IMR-90 (cell line): ENCODE measurements at regions not wholly inside any gene's neighbourhood (a gene's known extent, or its start where the extent isn't known, plus 50 kb on each side); places are given as distances from the start of the nearest gene placed in this dataset.

Source experiments
- ATAC-seq: fragments of 200-7000 bp; cut with Tn5 transposase; 2 replicates; pipeline ENCODE4 v1.9.1; 2020; ENCODE audit warnings: low read depth, mild to moderate bottlenecking, moderate library complexity
- BruUV-seq: library from RNA; stranded (reverse); fragments of 400-500 nt; replicated peaks from 2 replicates; lab custom pipeline; 2021; lab: Mats Ljungman, UMichigan
- CTCF ChIA-PET: fragments of 300-600 bp; formaldehyde crosslinking; extraction: SDS; loops from one replicate; lab custom pipeline; 2021; ENCODE audit warnings: antibody characterized with exemption; lab: Yijun Ruan, JAX
- POLR2A ChIA-PET: fragments of 300-600 bp; sonication (Branson Sonifier 250); formaldehyde crosslinking; loops from one replicate; lab custom pipeline; 2022; ENCODE audit warnings: antibody characterized with exemption; ENCODE audit not compliant: unreplicated experiment; lab: Charles Lee
- DNase-seq: peaks from one replicate; pipeline ENCODE4 v3.0.0; 2013
- H2AFZ ChIP-seq: replicated peaks from 2 replicates; pipeline ENCODE3; 2013; ENCODE audit warnings: low read length, mild to moderate bottlenecking; ENCODE audit not compliant: poor library complexity
- H2AK5ac ChIP-seq: 2 replicates; pipeline ENCODE4 v1.6.1; 2013; ENCODE audit warnings: low read depth, low read length, inconsistent platforms
- H2AK9ac ChIP-seq: replicated peaks from 2 replicates; pipeline ENCODE3; 2013; ENCODE audit warnings: mild to moderate bottlenecking, low read depth, low read length, moderate library complexity; ENCODE audit not compliant: poor library complexity
- H2BK120ac ChIP-seq: 2 replicates; pipeline ENCODE4 v1.6.1; 2013; ENCODE audit warnings: low read depth, low read length, inconsistent platforms
- H2BK15ac ChIP-seq: 3 replicates; pipeline ENCODE4 v1.6.1; 2013; ENCODE audit warnings: low read depth, low read length, inconsistent platforms
- H2BK20ac ChIP-seq: 2 replicates; pipeline ENCODE4 v1.6.1; 2013; ENCODE audit warnings: low read depth, mild to moderate bottlenecking, inconsistent platforms, low read length, moderate library complexity
- H2BK5ac ChIP-seq: 2 replicates; pipeline ENCODE4 v1.6.1; 2013; ENCODE audit warnings: mild to moderate bottlenecking, low read depth, low read length, inconsistent platforms; ENCODE audit not compliant: poor library complexity, severe bottlenecking
- H3K14ac ChIP-seq: replicated peaks from 2 replicates; pipeline ENCODE4 v1.6.1; 2013; ENCODE audit warnings: low read depth, low read length, inconsistent platforms
- H3K18ac ChIP-seq: 2 replicates; pipeline ENCODE4 v1.6.1; 2013; ENCODE audit warnings: low read depth, low read length, control low read depth
- H3K23ac ChIP-seq: 2 replicates; pipeline ENCODE4 v1.6.1; 2013; ENCODE audit warnings: low read depth, low read length, inconsistent platforms
- H3K27ac ChIP-seq: 2 replicates; pipeline ENCODE4 v1.5.1; 2013; ENCODE audit warnings: mild to moderate bottlenecking, control low read depth, low read length; ENCODE audit not compliant: insufficient read depth
- H3K27me3 ChIP-seq: 2 replicates; pipeline ENCODE4 v1.6.1; 2013; ENCODE audit warnings: low read length; ENCODE audit not compliant: control insufficient read depth, insufficient read depth
- H3K36me3 ChIP-seq: 2 replicates; pipeline ENCODE4 v1.6.1; 2013; ENCODE audit warnings: low read length, mixed read lengths; ENCODE audit not compliant: control insufficient read depth, insufficient read depth
- H3K4ac ChIP-seq: 2 replicates; pipeline ENCODE4 v1.6.1; 2013; ENCODE audit warnings: low read depth, low read length, inconsistent platforms
- H3K4me1 ChIP-seq: 2 replicates; pipeline ENCODE4 v1.6.1; 2013; ENCODE audit warnings: low read length, mixed read lengths; ENCODE audit not compliant: control insufficient read depth, insufficient read depth
- H3K4me2 ChIP-seq: 2 replicates; pipeline ENCODE4 v1.6.1; 2013; ENCODE audit warnings: low read depth, mild to moderate bottlenecking, control low read depth, low read length, moderate library complexity
- H3K4me3 ChIP-seq: 2 replicates; pipeline ENCODE4 v1.5.1; 2013; ENCODE audit warnings: low read depth, mild to moderate bottlenecking, control low read depth, low read length, moderate library complexity; ENCODE audit not compliant: insufficient read depth
- H3K56ac ChIP-seq: 2 replicates; pipeline ENCODE4 v1.6.1; 2013; ENCODE audit warnings: low read length, inconsistent platforms; ENCODE audit not compliant: insufficient read depth; ENCODE audit errors: extremely low read depth
- H3K79me1 ChIP-seq, 2 experiments: 2 replicates each; pipeline ENCODE4 v1.6.1; 2013; ENCODE audit warnings: low read length in 2 of 2, inconsistent platforms in 1 of 2, low read depth in 1 of 2
- H3K9ac ChIP-seq: 2 replicates; pipeline ENCODE4 v1.6.1; 2013; ENCODE audit warnings: low read depth, low read length, control low read depth
- H3K9me1 ChIP-seq: 2 replicates; pipeline ENCODE4 v1.6.1; 2013; ENCODE audit warnings: low read length, inconsistent platforms; ENCODE audit not compliant: insufficient read depth
- H3K9me3 ChIP-seq: 2 replicates; pipeline ENCODE4 v1.6.1; 2013; ENCODE audit warnings: low read length; ENCODE audit not compliant: control insufficient read depth, insufficient read depth
- H4K20me1 ChIP-seq: 2 replicates; pipeline ENCODE4 v1.6.1; 2013; ENCODE audit warnings: low read length, inconsistent platforms; ENCODE audit not compliant: insufficient read depth
- H4K5ac ChIP-seq: 2 replicates; pipeline ENCODE4 v1.6.1; 2013; ENCODE audit warnings: mild to moderate bottlenecking, low read depth, low read length, control low read depth
- H4K8ac ChIP-seq, 2 experiments: 2 replicates each; pipeline ENCODE4 v1.6.1; 2013; ENCODE audit warnings: low read depth in 2 of 2, low read length in 2 of 2, control low read depth in 1 of 2, inconsistent platforms in 1 of 2
- H4K91ac ChIP-seq: 2 replicates; pipeline ENCODE4 v1.6.1; 2013; ENCODE audit warnings: low read depth, low read length, inconsistent platforms; ENCODE audit not compliant: insufficient read depth
- BHLHE40 ChIP-seq: fragments of 150-350 bp; IDR thresholded peaks from 2 replicates; pipeline ENCODE4 v1.6.1; 2016; ENCODE audit warnings: mild to moderate bottlenecking, low read depth, low read length
- CEBPB ChIP-seq: IDR thresholded peaks from 2 replicates; pipeline ENCODE4 v1.6.1; 2012; ENCODE audit warnings: low read depth, low read length, improper control_type of control experiment
- ELK1 ChIP-seq: fragments of 150-350 bp; IDR thresholded peaks from 2 replicates; pipeline ENCODE4 v1.6.1; 2016; ENCODE audit warnings: low read depth, mild to moderate bottlenecking, low read length, moderate library complexity, borderline replicate concordance
- FOS ChIP-seq: fragments of 150-350 bp; IDR thresholded peaks from 2 replicates; pipeline ENCODE4 v1.6.1; 2016; ENCODE audit warnings: low read depth, low read length
- MXI1 ChIP-seq: IDR thresholded peaks from 2 replicates; pipeline ENCODE4 v1.6.1; 2012; ENCODE audit warnings: low read depth, mild to moderate bottlenecking, low read length, moderate library complexity, borderline replicate concordance
- POLR2A ChIP-seq: IDR thresholded peaks from 2 replicates; pipeline ENCODE4 v1.6.1; 2012; ENCODE audit warnings: mild to moderate bottlenecking, low read depth, low read length
- RAD21 ChIP-seq: IDR thresholded peaks from 2 replicates; pipeline ENCODE4 v1.6.1; 2012; ENCODE audit warnings: low read length, improper control_type of control experiment
- USF2 ChIP-seq: fragments of 150-350 bp; IDR thresholded peaks from 2 replicates; pipeline ENCODE4 v1.6.1; 2017; ENCODE audit warnings: mild to moderate bottlenecking, antibody characterized with exemption, low read length, low read depth
- WGBS, 2 experiments: methylation state at CpG; one replicate each; pipeline versions ENCODE4 v1.1.5 to v1.1.7; 2013; ENCODE audit warnings: missing lambda C conversion rate in 2 of 2; ENCODE audit not compliant: insufficient read length in 1 of 2; ENCODE audit errors: extremely low coverage in 2 of 2; 5-methylcytosine and 5-hydroxymethylcytosine counted together
- dilution Hi-C: fragments of 300-500 bp; cut with HindIII; formaldehyde crosslinking; loops from one replicate; pipeline ENCODE4 v1.14.3; 2018; ENCODE audit warnings: low sequenced_read_pairs; ENCODE audit not compliant: unreplicated experiment
- in situ Hi-C: fragments of 300-500 bp; cut with MboI; formaldehyde crosslinking; loops from 3 replicates; pipeline ENCODE4 v1.14.3; 2019; ENCODE audit warnings: low sequenced_read_pairs, inconsistent platforms, mixed read lengths
- intact Hi-C: fragments of 100-400 bp; cut with micrococcal nuclease; formaldehyde crosslinking; loops from 2 replicates; pipeline ENCODE4 v1.10.0; 2022

GRCh38 chr9:89768650-89769071 lies 163.8 kb downstream of the GADD45G start:
- TF ChIP-seq BHLHE40 (no peak), MXI1 (no peak), USF2 (no peak), CEBPB (no peak), FOS (no peak), POLR2A (no peak), ELK1 (no peak), RAD21 (no peak)
- no CpG with 5 or more reads among the region's 7 CpGs for WGBS, 2 experiments
- no peak overlapping the region for H3K9ac ChIP-seq
- H2BK5ac ChIP-seq = no peak overlapping the region
- intact Hi-C loops = no loop called here
- no peak overlapping the region for H2BK15ac ChIP-seq
- H2BK20ac ChIP-seq = no peak overlapping the region
- H4K20me1 ChIP-seq = no peaks in the 10 kb centered on the region
- in situ Hi-C loops = no loop called here
- H2BK120ac ChIP-seq = no peak overlapping the region
- no peak overlapping the region for H3K27ac ChIP-seq
- no peak overlapping the region for H4K8ac ChIP-seq
- H3K4ac ChIP-seq = no peak overlapping the region
- H3K56ac ChIP-seq = no peak overlapping the region
- ATAC-seq (no peak), DNase-seq (no peak)
- no peak overlapping the region for H2AK9ac ChIP-seq
- H4K91ac ChIP-seq = no peak overlapping the region
- no peak overlapping the region for H4K5ac ChIP-seq
- dilution Hi-C loops = no loop called here
- H3K36me3 ChIP-seq = no peaks in the 10 kb centered on the region
- H3K27me3 ChIP-seq = no peaks in the 10 kb centered on the region
- no peaks in the 10 kb centered on the region for H3K79me1 ChIP-seq
- H3K23ac ChIP-seq = no peak overlapping the region
- H3K4me3 ChIP-seq = no peak overlapping the region
- H3K18ac ChIP-seq = no peak overlapping the region
- no peak overlapping the region for H2AFZ ChIP-seq
- no peak overlapping the region for H3K14ac ChIP-seq
- H2AK5ac ChIP-seq = no peak overlapping the region
- H3K4me2 ChIP-seq = no peak overlapping the region
- H3K9me1 ChIP-seq = no peaks in the 10 kb centered on the region
- CTCF ChIA-PET = no interaction called here
- no peaks in the 10 kb centered on the region for H3K9me3 ChIP-seq
- no peaks in the 10 kb centered on the region for H3K4me1 ChIP-seq
- BruUV-seq = no TSS peak
- POLR2A ChIA-PET = no interaction called here
